IMR-90 (cell line): ENCODE measurements at regions not wholly inside any gene's neighbourhood (a gene's known extent, or its start where the extent isn't known, plus 50 kb on each side); places are given as distances from the start of the nearest gene placed in this dataset.

Source experiments
- ATAC-seq: fragments of 200-7000 bp; cut with Tn5 transposase; 2 replicates; pipeline ENCODE4 v1.9.1; 2020; ENCODE audit warnings: low read depth, mild to moderate bottlenecking, moderate library complexity
- BruUV-seq: library from RNA; stranded (reverse); fragments of 400-500 nt; replicated peaks from 2 replicates; lab custom pipeline; 2021; lab: Mats Ljungman, UMichigan
- CTCF ChIA-PET: fragments of 300-600 bp; formaldehyde crosslinking; extraction: SDS; loops from one replicate; lab custom pipeline; 2021; ENCODE audit warnings: antibody characterized with exemption; lab: Yijun Ruan, JAX
- POLR2A ChIA-PET: fragments of 300-600 bp; sonication (Branson Sonifier 250); formaldehyde crosslinking; loops from one replicate; lab custom pipeline; 2022; ENCODE audit warnings: antibody characterized with exemption; ENCODE audit not compliant: unreplicated experiment; lab: Charles Lee
- DNase-seq: peaks from one replicate; pipeline ENCODE4 v3.0.0; 2013
- H2AFZ ChIP-seq: replicated peaks from 2 replicates; pipeline ENCODE3; 2013; ENCODE audit warnings: low read length, mild to moderate bottlenecking; ENCODE audit not compliant: poor library complexity
- H2AK5ac ChIP-seq: 2 replicates; pipeline ENCODE4 v1.6.1; 2013; ENCODE audit warnings: low read depth, low read length, inconsistent platforms
- H2AK9ac ChIP-seq: replicated peaks from 2 replicates; pipeline ENCODE3; 2013; ENCODE audit warnings: mild to moderate bottlenecking, low read depth, low read length, moderate library complexity; ENCODE audit not compliant: poor library complexity
- H2BK120ac ChIP-seq: 2 replicates; pipeline ENCODE4 v1.6.1; 2013; ENCODE audit warnings: low read depth, low read length, inconsistent platforms
- H2BK15ac ChIP-seq: 3 replicates; pipeline ENCODE4 v1.6.1; 2013; ENCODE audit warnings: low read depth, low read length, inconsistent platforms
- H2BK20ac ChIP-seq: 2 replicates; pipeline ENCODE4 v1.6.1; 2013; ENCODE audit warnings: low read depth, mild to moderate bottlenecking, inconsistent platforms, low read length, moderate library complexity
- H2BK5ac ChIP-seq: 2 replicates; pipeline ENCODE4 v1.6.1; 2013; ENCODE audit warnings: mild to moderate bottlenecking, low read depth, low read length, inconsistent platforms; ENCODE audit not compliant: poor library complexity, severe bottlenecking
- H3K14ac ChIP-seq: replicated peaks from 2 replicates; pipeline ENCODE4 v1.6.1; 2013; ENCODE audit warnings: low read depth, low read length, inconsistent platforms
- H3K18ac ChIP-seq: 2 replicates; pipeline ENCODE4 v1.6.1; 2013; ENCODE audit warnings: low read depth, low read length, control low read depth
- H3K23ac ChIP-seq: 2 replicates; pipeline ENCODE4 v1.6.1; 2013; ENCODE audit warnings: low read depth, low read length, inconsistent platforms
- H3K27ac ChIP-seq: 2 replicates; pipeline ENCODE4 v1.5.1; 2013; ENCODE audit warnings: mild to moderate bottlenecking, control low read depth, low read length; ENCODE audit not compliant: insufficient read depth
- H3K27me3 ChIP-seq: 2 replicates; pipeline ENCODE4 v1.6.1; 2013; ENCODE audit warnings: low read length; ENCODE audit not compliant: control insufficient read depth, insufficient read depth
- H3K36me3 ChIP-seq: 2 replicates; pipeline ENCODE4 v1.6.1; 2013; ENCODE audit warnings: low read length, mixed read lengths; ENCODE audit not compliant: control insufficient read depth, insufficient read depth
- H3K4ac ChIP-seq: 2 replicates; pipeline ENCODE4 v1.6.1; 2013; ENCODE audit warnings: low read depth, low read length, inconsistent platforms
- H3K4me1 ChIP-seq: 2 replicates; pipeline ENCODE4 v1.6.1; 2013; ENCODE audit warnings: low read length, mixed read lengths; ENCODE audit not compliant: control insufficient read depth, insufficient read depth
- H3K4me2 ChIP-seq: 2 replicates; pipeline ENCODE4 v1.6.1; 2013; ENCODE audit warnings: low read depth, mild to moderate bottlenecking, control low read depth, low read length, moderate library complexity
- H3K4me3 ChIP-seq: 2 replicates; pipeline ENCODE4 v1.5.1; 2013; ENCODE audit warnings: low read depth, mild to moderate bottlenecking, control low read depth, low read length, moderate library complexity; ENCODE audit not compliant: insufficient read depth
- H3K56ac ChIP-seq: 2 replicates; pipeline ENCODE4 v1.6.1; 2013; ENCODE audit warnings: low read length, inconsistent platforms; ENCODE audit not compliant: insufficient read depth; ENCODE audit errors: extremely low read depth
- H3K79me1 ChIP-seq, 2 experiments: 2 replicates each; pipeline ENCODE4 v1.6.1; 2013; ENCODE audit warnings: low read length in 2 of 2, inconsistent platforms in 1 of 2, low read depth in 1 of 2
- H3K9ac ChIP-seq: 2 replicates; pipeline ENCODE4 v1.6.1; 2013; ENCODE audit warnings: low read depth, low read length, control low read depth
- H3K9me1 ChIP-seq: 2 replicates; pipeline ENCODE4 v1.6.1; 2013; ENCODE audit warnings: low read length, inconsistent platforms; ENCODE audit not compliant: insufficient read depth
- H3K9me3 ChIP-seq: 2 replicates; pipeline ENCODE4 v1.6.1; 2013; ENCODE audit warnings: low read length; ENCODE audit not compliant: control insufficient read depth, insufficient read depth
- H4K20me1 ChIP-seq: 2 replicates; pipeline ENCODE4 v1.6.1; 2013; ENCODE audit warnings: low read length, inconsistent platforms; ENCODE audit not compliant: insufficient read depth
- H4K5ac ChIP-seq: 2 replicates; pipeline ENCODE4 v1.6.1; 2013; ENCODE audit warnings: mild to moderate bottlenecking, low read depth, low read length, control low read depth
- H4K8ac ChIP-seq, 2 experiments: 2 replicates each; pipeline ENCODE4 v1.6.1; 2013; ENCODE audit warnings: low read depth in 2 of 2, low read length in 2 of 2, control low read depth in 1 of 2, inconsistent platforms in 1 of 2
- H4K91ac ChIP-seq: 2 replicates; pipeline ENCODE4 v1.6.1; 2013; ENCODE audit warnings: low read depth, low read length, inconsistent platforms; ENCODE audit not compliant: insufficient read depth
- CEBPB ChIP-seq: IDR thresholded peaks from 2 replicates; pipeline ENCODE4 v1.6.1; 2012; ENCODE audit warnings: low read depth, low read length, improper control_type of control experiment
- MAZ ChIP-seq: IDR thresholded peaks from 2 replicates; pipeline ENCODE4 v1.6.1; 2012; ENCODE audit warnings: low read depth, mild to moderate bottlenecking, low read length, improper control_type of control experiment, moderate library complexity, borderline replicate concordance
- WGBS, 2 experiments: methylation state at CpG; one replicate each; pipeline versions ENCODE4 v1.1.5 to v1.1.7; 2013; ENCODE audit warnings: missing lambda C conversion rate in 2 of 2; ENCODE audit not compliant: insufficient read length in 1 of 2; ENCODE audit errors: extremely low coverage in 2 of 2; 5-methylcytosine and 5-hydroxymethylcytosine counted together
- dilution Hi-C: fragments of 300-500 bp; cut with HindIII; formaldehyde crosslinking; loops from one replicate; pipeline ENCODE4 v1.14.3; 2018; ENCODE audit warnings: low sequenced_read_pairs; ENCODE audit not compliant: unreplicated experiment
- in situ Hi-C: fragments of 300-500 bp; cut with MboI; formaldehyde crosslinking; loops from 3 replicates; pipeline ENCODE4 v1.14.3; 2019; ENCODE audit warnings: low sequenced_read_pairs, inconsistent platforms, mixed read lengths
- intact Hi-C: fragments of 100-400 bp; cut with micrococcal nuclease; formaldehyde crosslinking; loops from 2 replicates; pipeline ENCODE4 v1.10.0; 2022

GRCh38 chr19:27793128-27793643 lies 1419.8 kb downstream of the UQCRFS1 start:
- H2AK9ac ChIP-seq, result peak overlapping the region; percentile 96
- H4K20me1 ChIP-seq, result peaks cover 14% of the 10 kb centered on the region
- peak overlapping the region; percentile 54 for H4K5ac ChIP-seq
- peak overlapping the region; percentile 80 for H3K14ac ChIP-seq
- H3K36me3 ChIP-seq, result peaks cover 4% of the 10 kb centered on the region; the same call in 1 of the 2 replicates
- intact Hi-C loops (loop anchor here (2.0 kb wide), 1 partner anchor 44 kb away; no protein-coding TSS in a partner anchor), dilution Hi-C loops (no loop called here), in situ Hi-C loops (no loop called here)
- ATAC-seq (peak; percentile 82), DNase-seq (peak; percentile 58)
- peak overlapping the region; percentile 29 for H3K23ac ChIP-seq
- H2BK15ac ChIP-seq, result no peak overlapping the region
- H3K27ac ChIP-seq, result peak overlapping the region; percentile 95
- peak overlapping the region; percentile 80 to 91 for H4K8ac ChIP-seq
- TF ChIP-seq CEBPB (no peak), MAZ (peak; percentile 13; the same call in 1 of the 2 replicates)
- no TSS peak for BruUV-seq
- 0 out of 2 replicates have a peak overlapping the region, but pooled peaks have one; percentile 61 for H2AK5ac ChIP-seq
- H2BK120ac ChIP-seq, result no peak overlapping the region
- peaks cover 6 to 33% of the 10 kb centered on the region in 2 experiments; a peak in 3 of 4 replicates for H3K79me1 ChIP-seq
- H3K56ac ChIP-seq, result peak overlapping the region; percentile 89
- peak overlapping the region; percentile 86 for H3K9ac ChIP-seq
- no peak overlapping the region for H3K18ac ChIP-seq
- 0% methylated on average over 4 of the region's 20 CpGs; no CpG with 5 or more reads in 1 of the 2 experiments for WGBS, 2 experiments
- H2AFZ ChIP-seq, result peak overlapping the region; percentile 98
- H3K4ac ChIP-seq, result peak overlapping the region; percentile 88
- CTCF ChIA-PET, result no interaction called here
- no peaks in the 10 kb centered on the region for H3K4me1 ChIP-seq
- H4K91ac ChIP-seq, result peak overlapping the region; percentile 80
- peaks cover 3% of the 10 kb centered on the region; the same call in 1 of the 2 replicates for H3K9me1 ChIP-seq
- H3K9me3 ChIP-seq, result no peaks in the 10 kb centered on the region
- POLR2A ChIA-PET, result no interaction called here
- H3K4me2 ChIP-seq, result peak overlapping the region; percentile 92
- no peak overlapping the region for H2BK20ac ChIP-seq
- peak overlapping the region; percentile 91 for H3K4me3 ChIP-seq
- peak overlapping the region; percentile 93 for H2BK5ac ChIP-seq
- no peaks in the 10 kb centered on the region for H3K27me3 ChIP-seq
